Lower leg skin (tissue), 3 donors: ENCODE measurements at regions not wholly inside any gene's neighbourhood (a gene's known extent, or its start where the extent isn't known, plus 50 kb on each side); places are given as distances from the start of the nearest gene placed in this dataset.

Source experiments
- POLR2A ChIP-seq, 2 donors: fragments of 450-650 bp; IDR thresholded peaks; one replicate each; pipeline ENCODE4 v1.6.1; 2016 to 2017; ENCODE audit warnings: antibody characterized with exemption in 2 of 2, mild to moderate bottlenecking in 1 of 2, moderate library complexity in 1 of 2
- TF ChIP-seq, protein P1 (sequence below), 3 donors: fragments of 450-650 bp; IDR thresholded peaks; one replicate each; pipeline ENCODE4 v1.5.1; 2016; ENCODE audit warnings: antibody characterized with exemption in 3 of 3, mild to moderate bottlenecking in 3 of 3, moderate library complexity in 2 of 3

DNA sequence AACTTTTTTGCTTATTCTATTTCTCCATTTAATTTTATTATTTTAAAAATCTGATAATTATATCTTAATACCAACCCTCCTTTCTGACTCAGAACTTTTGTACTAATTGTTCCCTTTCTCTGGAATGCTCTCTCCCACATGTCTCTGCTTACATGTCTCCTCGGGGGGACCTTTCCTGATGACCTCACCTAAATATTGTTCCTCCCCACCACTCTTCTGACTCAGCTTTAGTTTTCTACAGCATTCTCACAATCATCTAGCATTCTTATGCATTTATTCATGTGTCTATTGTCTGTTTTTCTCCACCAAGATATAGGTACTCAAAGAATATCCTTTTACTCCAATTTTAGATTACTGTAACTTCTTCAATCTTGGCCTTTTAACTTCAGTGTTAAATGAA, 128.7 kb downstream of the MSL3 start:
- TF ChIP-seq, protein P1, sequence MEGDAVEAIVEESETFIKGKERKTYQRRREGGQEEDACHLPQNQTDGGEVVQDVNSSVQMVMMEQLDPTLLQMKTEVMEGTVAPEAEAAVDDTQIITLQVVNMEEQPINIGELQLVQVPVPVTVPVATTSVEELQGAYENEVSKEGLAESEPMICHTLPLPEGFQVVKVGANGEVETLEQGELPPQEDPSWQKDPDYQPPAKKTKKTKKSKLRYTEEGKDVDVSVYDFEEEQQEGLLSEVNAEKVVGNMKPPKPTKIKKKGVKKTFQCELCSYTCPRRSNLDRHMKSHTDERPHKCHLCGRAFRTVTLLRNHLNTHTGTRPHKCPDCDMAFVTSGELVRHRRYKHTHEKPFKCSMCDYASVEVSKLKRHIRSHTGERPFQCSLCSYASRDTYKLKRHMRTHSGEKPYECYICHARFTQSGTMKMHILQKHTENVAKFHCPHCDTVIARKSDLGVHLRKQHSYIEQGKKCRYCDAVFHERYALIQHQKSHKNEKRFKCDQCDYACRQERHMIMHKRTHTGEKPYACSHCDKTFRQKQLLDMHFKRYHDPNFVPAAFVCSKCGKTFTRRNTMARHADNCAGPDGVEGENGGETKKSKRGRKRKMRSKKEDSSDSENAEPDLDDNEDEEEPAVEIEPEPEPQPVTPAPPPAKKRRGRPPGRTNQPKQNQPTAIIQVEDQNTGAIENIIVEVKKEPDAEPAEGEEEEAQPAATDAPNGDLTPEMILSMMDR (IDR thresholded peaks at IDR 0.05), result no peak
- TF ChIP-seq POLR2A (IDR thresholded peaks at IDR 0.05), result no peak
